Endothelial cell of umbilical vein (primary cell): ENCODE measurements at regions not wholly inside any gene's neighbourhood (a gene's known extent, or its start where the extent isn't known, plus 50 kb on each side); places are given as distances from the start of the nearest gene placed in this dataset.

Source experiments
- BruUV-seq: library from RNA; stranded (reverse); fragments of 400-500 nt; replicated peaks from 2 replicates; lab custom pipeline; 2021; lab: Mats Ljungman, UMichigan
- CTCF ChIA-PET: fragments of 300-600, 350-600 bp; sonication (Branson Sonifier 250); formaldehyde crosslinking; loops from one replicate; lab custom pipeline; 2021; ENCODE audit warnings: antibody characterized with exemption, inconsistent platforms; lab: Charles Lee
- POLR2A ChIA-PET: fragments of 300-600, 350-600 bp; sonication (Branson Sonifier 250); formaldehyde crosslinking; loops from one replicate; lab custom pipeline; 2021; ENCODE audit warnings: antibody characterized with exemption, inconsistent platforms; lab: Charles Lee
- DNase-seq: peaks from one replicate; pipeline ENCODE4 v3.0.0-alpha.2; 2011; ENCODE audit warnings: low read depth, low spot score
- FAIRE-seq: peaks from 2 replicates; lab custom pipeline; 2011; peaks lifted over from hg19 to GRCh38; lab: Jason Lieb, UNC
- H2AFZ ChIP-seq: 2 replicates; pipeline ENCODE4 v1.6.0; 2012; ENCODE audit warnings: low read depth, low read length, control low read depth, inconsistent platforms
- H3K27ac ChIP-seq: 2 replicates; pipeline ENCODE4 v1.5.1; 2011; ENCODE audit warnings: low read depth, mild to moderate bottlenecking, control low read depth, low read length, moderate library complexity; ENCODE audit not compliant: insufficient read depth
- H3K27me3 ChIP-seq, 2 experiments: 2 replicates each; pipeline versions ENCODE4 v1.6.0 to v1.6.1; 2011; ENCODE audit warnings: low read length in 2 of 2, mixed read lengths in 1 of 2; ENCODE audit not compliant: control insufficient read depth in 2 of 2, insufficient read depth in 2 of 2
- H3K36me3 ChIP-seq, 2 experiments: 2 replicates in 1 of 2; 3 replicates in 1 of 2; pipeline ENCODE4 v1.5.1; 2011; ENCODE audit warnings: low read length in 2 of 2, mild to moderate bottlenecking in 1 of 2, moderate library complexity in 1 of 2; ENCODE audit not compliant: control insufficient read depth in 2 of 2, insufficient read depth in 2 of 2; ENCODE audit errors: extremely low read depth in 1 of 2
- H3K4me1 ChIP-seq: 3 replicates; pipeline ENCODE4 v1.5.1; 2011; ENCODE audit warnings: mild to moderate bottlenecking, low read length; ENCODE audit not compliant: control insufficient read depth, insufficient read depth; ENCODE audit errors: extremely low read depth
- H3K4me2 ChIP-seq: 2 replicates; pipeline ENCODE4 v1.6.1; 2011; ENCODE audit warnings: low read length, control low read depth, mixed read lengths; ENCODE audit not compliant: insufficient read depth
- H3K4me3 ChIP-seq, 3 experiments: fragments of 200-600 bp in 1 of 3; sonication (generic), shearing (Covaris generic) in 1 of 3; replicated peaks in 1 of 3; 2 replicates each; pipeline ENCODE4 v1.5.1; 2011 to 2016; ENCODE audit warnings: control low read depth in 3 of 3, low read length in 3 of 3, mild to moderate bottlenecking in 2 of 3, inconsistent platforms in 1 of 3, low read depth in 1 of 3, moderate library complexity in 1 of 3; ENCODE audit not compliant: insufficient read depth in 1 of 3
- H3K79me2 ChIP-seq: 2 replicates; pipeline ENCODE4 v1.6.0; 2012; ENCODE audit warnings: low read length, inconsistent platforms; ENCODE audit not compliant: control insufficient read depth, insufficient read depth
- H3K9ac ChIP-seq: replicated peaks from 2 replicates; pipeline ENCODE3; 2011; ENCODE audit warnings: low read length, control low read depth; ENCODE audit not compliant: insufficient read depth; ENCODE audit errors: extremely low read depth
- H3K9me1 ChIP-seq: replicated peaks from 3 replicates; pipeline ENCODE4 v1.6.0; 2011; ENCODE audit warnings: mild to moderate bottlenecking, low read length; ENCODE audit not compliant: control insufficient read depth, insufficient read depth; ENCODE audit errors: extremely low read depth
- H3K9me3 ChIP-seq: replicated peaks from 2 replicates; pipeline ENCODE4 v1.5.1; 2012; ENCODE audit warnings: low read length, inconsistent platforms; ENCODE audit not compliant: control insufficient read depth, insufficient read depth
- H4K20me1 ChIP-seq: replicated peaks from 2 replicates; pipeline ENCODE3; 2011; ENCODE audit warnings: mild to moderate bottlenecking, low read length; ENCODE audit not compliant: control insufficient read depth, insufficient read depth; ENCODE audit errors: extremely low read depth
- CTCF ChIP-seq, 2 donors: IDR thresholded peaks; 1 replicate in 1 of 2; 2 replicates in 1 of 2; pipeline ENCODE4 v1.5.1; 2011; ENCODE audit warnings: low read length in 2 of 2, mild to moderate bottlenecking in 2 of 2, moderate library complexity in 2 of 2, control low read depth in 1 of 2, inconsistent platforms in 1 of 2, low read depth in 1 of 2; ENCODE audit not compliant: insufficient read depth in 1 of 2; ENCODE audit errors: extremely low read depth in 1 of 2
- EZH2 ChIP-seq: IDR thresholded peaks from 2 replicates; pipeline ENCODE4 v1.6.1; 2012; ENCODE audit warnings: borderline replicate concordance, low read depth, mild to moderate bottlenecking, moderate library complexity, low read length, inconsistent platforms; ENCODE audit not compliant: severe bottlenecking
- FOS ChIP-seq: IDR thresholded peaks from 2 replicates; pipeline ENCODE4 v1.6.1; 2011; ENCODE audit warnings: mild to moderate bottlenecking, low read length, moderate library complexity, borderline replicate concordance; ENCODE audit not compliant: insufficient read depth
- GATA2 ChIP-seq: IDR thresholded peaks from 2 replicates; pipeline ENCODE4 v1.7.0; 2011; ENCODE audit warnings: low read depth, mild to moderate bottlenecking, moderate library complexity, mixed read lengths, low read length; ENCODE audit not compliant: insufficient read length, insufficient read depth
- JUN ChIP-seq: IDR thresholded peaks from 2 replicates; pipeline ENCODE4 v1.6.1; 2011; ENCODE audit warnings: borderline replicate concordance, low read depth; ENCODE audit not compliant: insufficient read length, insufficient read depth
- MAX ChIP-seq: IDR thresholded peaks from 2 replicates; pipeline ENCODE4 v1.6.1; 2011; ENCODE audit not compliant: insufficient read depth, insufficient read length
- MYC ChIP-seq: IDR thresholded peaks from one replicate; pipeline ENCODE4 v1.6.1; 2011; ENCODE audit warnings: mild to moderate bottlenecking, low read depth, low read length
- POLR2A ChIP-seq: IDR thresholded peaks from 2 replicates; pipeline ENCODE4 v1.6.1; 2012; ENCODE audit warnings: low read depth, mild to moderate bottlenecking, control low read depth, low read length
- POLR2AphosphoS5 ChIP-seq: IDR thresholded peaks from 2 replicates; pipeline ENCODE4 v1.6.1; 2012; ENCODE audit warnings: low read depth, mild to moderate bottlenecking, control low read depth, low read length, moderate library complexity; ENCODE audit not compliant: insufficient read depth
- dilution Hi-C: fragments of 300-500 bp; cut with MboI; formaldehyde crosslinking; loops from one replicate; pipeline ENCODE4 v1.15.0; 2019; ENCODE audit warnings: low sequenced_read_pairs; ENCODE audit not compliant: extremely low pct_ligation_motif_present
- intact Hi-C: fragments of 100-400 bp; cut with micrococcal nuclease; formaldehyde crosslinking; loops from one replicate; pipeline ENCODE4 v1.10.0; 2022

- BruUV-seq = no TSS peak
- POLR2A ChIA-PET = no interaction called here
- dilution Hi-C loops = no loop called here
- FAIRE-seq (no peak), DNase-seq (peak; percentile 49)
- Histone ChIP-seq H3K9me3 (no peaks in the 10 kb centered on the region), H4K20me1 (no peaks in the 10 kb centered on the region), H3K27me3 (no peaks in the 10 kb centered on the region), H3K9ac (no peak overlapping the region), H3K4me2 (no peak overlapping the region), H2AFZ (no peak overlapping the region), H3K36me3 (no peaks in the 10 kb centered on the region), H3K4me3 (no peak overlapping the region), H3K9me1 (no peaks in the 10 kb centered on the region), H3K27ac (no peak overlapping the region), H3K79me2 (no peaks in the 10 kb centered on the region), H3K4me1 (no peaks in the 10 kb centered on the region)
- TF ChIP-seq JUN = no peak
- no peak for TF ChIP-seq EZH2
- TF ChIP-seq CTCF (IDR thresholded peaks at IDR 0.05; ENCODE audit: extremely low read depth in 1 of 2, insufficient read depth in 1 of 2, low read depth in 1 of 2, low read length in 2 of 2) = no peak
- TF ChIP-seq MAX = no peak
- TF ChIP-seq GATA2 = no peak
- TF ChIP-seq FOS = no peak
- no peak for TF ChIP-seq MYC
- TF ChIP-seq POLR2A = no peak
- TF ChIP-seq POLR2AphosphoS5 = no peak
- CTCF ChIA-PET = interaction anchor here (0.9 to 1.0 kb wide), 2 partner anchors 11 to 167 kb away, joined by 3 read pairs; no protein-coding TSS in a partner anchor
- intact Hi-C loops = no loop called here
Measured at GRCh38 chr6:74578339-74578738, 627.5 kb downstream of the COL12A1 start.
